Jurkat, Clone E6-1 (cell line): ENCODE measurements at regions not wholly inside any gene's neighbourhood (a gene's known extent, or its start where the extent isn't known, plus 50 kb on each side); places are given as distances from the start of the nearest gene placed in this dataset.

Experiments
- DNase-seq: peaks from one replicate; pipeline ENCODE4 v3.0.0-alpha.2; 2011; ENCODE audit warnings: low read depth, low spot score
- H3K4me3 ChIP-seq: 2 replicates; pipeline ENCODE4 v1.5.1; 2011; ENCODE audit warnings: mild to moderate bottlenecking, low read length, control low read depth, moderate library complexity

DNA sequence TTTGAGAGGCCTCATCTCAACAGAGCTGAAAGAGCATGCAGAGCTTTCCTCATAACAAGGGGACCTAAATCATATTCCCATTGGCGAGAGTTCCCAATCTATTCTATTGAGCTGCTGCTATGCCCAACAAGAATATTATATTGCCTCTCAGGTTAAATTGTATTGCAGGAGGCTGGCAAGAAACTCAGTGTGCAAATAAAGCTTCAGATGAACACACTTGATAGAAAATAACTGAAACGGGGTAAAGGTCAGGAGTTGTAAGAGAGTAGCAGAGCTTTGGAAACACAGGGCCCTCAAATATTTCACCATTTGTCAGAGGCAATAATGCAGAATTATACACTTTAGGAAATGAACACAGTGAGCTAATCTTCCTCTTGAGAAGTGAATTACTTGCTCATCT lies 364.3 kb upstream of the SPTLC3 start:
- DNase-seq: no peak
- no peak overlapping the region for H3K4me3 ChIP-seq

DNA sequence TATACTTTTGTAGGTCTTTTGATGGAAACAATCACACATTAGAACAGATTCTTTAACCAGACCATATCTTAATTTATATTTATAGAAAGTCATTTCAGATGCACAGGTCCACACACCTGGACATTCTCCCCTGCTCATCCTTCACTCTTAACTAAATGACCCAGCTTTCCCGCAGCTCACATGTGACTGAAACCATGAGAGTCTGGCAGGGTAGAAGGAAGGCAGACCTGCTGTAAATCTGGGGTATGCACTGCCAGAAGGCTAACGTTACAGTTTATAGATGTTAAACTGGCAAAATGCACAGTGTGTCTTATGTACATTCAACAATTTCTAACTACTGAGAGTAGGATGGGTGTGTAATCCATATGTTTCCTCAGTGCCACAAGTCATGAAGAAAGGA lies 359.5 kb upstream of the SPTLC3 start:
- H3K4me3 ChIP-seq: no peak overlapping the region
- DNase-seq: no peak

DNA sequence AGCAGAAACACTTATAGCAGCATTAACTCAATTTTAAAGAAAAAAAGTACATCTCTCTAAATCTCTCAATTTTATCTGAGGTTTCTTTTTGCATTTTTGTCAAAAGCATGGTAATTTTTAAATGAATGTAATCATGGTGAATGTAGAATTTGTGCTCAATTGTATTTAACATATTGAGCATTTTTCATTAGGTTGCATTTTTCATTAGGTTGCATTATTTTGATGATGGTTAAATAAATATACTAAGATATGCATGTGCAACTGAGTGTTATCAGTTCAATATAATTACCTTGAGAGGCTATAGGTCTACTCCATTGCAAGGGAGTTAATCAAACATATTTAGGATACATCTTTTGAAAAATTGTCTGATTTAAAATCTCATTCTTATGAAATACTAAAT lies 355.1 kb upstream of the SPTLC3 start:
- no peak overlapping the region for H3K4me3 ChIP-seq
- DNase-seq: no peak

DNA sequence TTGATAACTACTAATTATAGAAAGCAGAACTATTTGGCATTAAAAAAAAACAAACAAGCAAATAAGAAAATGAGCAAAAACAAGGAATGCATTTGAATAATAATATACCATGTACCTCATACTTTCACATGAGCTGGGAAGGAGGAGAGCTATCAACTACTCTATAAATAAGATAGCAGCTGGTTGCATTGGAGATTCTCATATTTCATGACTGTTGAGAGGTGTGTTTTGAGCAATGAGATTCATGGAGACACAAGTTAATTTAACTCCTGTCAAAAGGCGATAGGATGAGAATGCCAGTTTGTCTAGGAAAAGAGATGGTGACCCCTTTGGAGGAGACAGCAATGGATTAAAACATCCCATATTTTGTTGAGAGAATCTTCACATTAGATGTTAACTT lies 348.8 kb upstream of the SPTLC3 start:
- no peak overlapping the region for H3K4me3 ChIP-seq
- no peak for DNase-seq

DNA sequence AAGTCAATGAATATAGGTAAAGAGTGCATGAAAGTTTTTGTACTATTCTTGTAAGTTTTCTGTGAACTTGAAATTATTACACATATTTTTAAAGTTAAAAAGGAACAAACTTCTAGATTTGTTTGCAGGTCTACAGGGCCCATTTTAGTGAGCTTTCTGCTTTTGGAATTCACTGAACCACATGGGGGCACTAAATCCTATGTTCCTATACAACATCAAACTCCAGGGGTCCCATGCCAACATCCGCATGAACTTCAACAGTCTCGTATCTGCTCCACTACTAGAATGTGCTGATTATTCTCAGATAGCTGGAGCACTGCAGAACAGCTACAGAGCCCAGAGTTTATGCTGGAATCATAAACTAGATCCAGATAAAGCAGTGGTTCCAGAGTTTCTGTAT lies 347.9 kb upstream of the SPTLC3 start:
- H3K4me3 ChIP-seq: no peak overlapping the region
- no peak for DNase-seq

DNA sequence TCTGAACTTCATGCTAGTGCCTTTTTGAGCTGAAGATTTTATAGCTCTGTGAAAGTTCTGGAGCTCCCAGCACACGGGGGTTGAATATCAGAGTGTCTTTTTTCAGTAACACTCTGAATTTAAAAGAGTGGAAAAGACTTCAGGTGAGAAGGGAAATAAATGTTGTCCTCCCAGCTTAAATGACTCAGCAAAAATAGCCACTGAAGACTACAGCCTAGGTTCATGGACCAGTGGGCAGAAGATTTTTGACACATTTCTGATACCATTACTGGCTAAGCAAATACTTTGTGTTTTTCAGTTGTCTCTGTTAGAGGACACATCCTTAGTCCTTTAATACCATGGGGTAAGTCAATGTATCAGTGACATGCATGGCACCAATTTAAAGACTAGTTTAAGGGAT lies 338.5 kb upstream of the SPTLC3 start:
- no peak overlapping the region for H3K4me3 ChIP-seq
- no peak for DNase-seq

DNA sequence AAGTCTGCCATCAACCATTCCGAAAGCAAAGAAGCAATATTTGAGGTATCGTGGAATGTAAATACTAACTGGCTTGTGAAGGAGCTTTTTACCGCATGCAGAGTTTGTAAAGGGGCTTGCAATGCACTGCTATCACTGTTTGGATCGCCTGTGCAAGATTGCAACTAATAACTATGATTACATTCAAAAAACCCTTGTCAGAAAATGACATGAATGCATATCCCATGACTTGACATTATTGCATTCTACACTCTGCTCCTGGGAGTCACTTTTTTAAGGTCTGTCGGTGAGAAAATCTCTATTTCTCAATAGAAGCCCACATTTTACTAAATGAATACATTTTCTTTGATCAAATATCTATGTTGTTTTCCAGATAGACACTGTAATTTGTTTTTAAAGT lies 335.4 kb upstream of the SPTLC3 start:
- no peak for DNase-seq

DNA sequence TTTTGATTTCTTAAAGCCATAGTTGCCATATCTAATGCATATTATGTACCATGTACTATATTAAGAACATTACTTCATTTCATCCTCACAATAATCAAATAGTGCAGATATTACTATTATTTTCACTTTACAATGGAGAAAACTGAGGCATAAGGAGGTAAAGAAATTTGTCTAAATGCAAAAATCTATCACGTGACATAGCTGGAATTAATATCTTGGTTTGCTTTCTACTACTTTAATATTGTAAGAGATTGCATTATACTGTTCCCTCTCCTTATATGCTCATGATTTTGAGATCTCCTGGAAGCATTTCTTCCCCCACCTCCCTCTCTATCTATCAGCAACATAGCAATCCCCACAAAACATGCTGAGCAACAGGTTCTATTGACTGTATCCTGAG lies 330.8 kb upstream of the SPTLC3 start:
- H3K4me3 ChIP-seq: no peak overlapping the region
- DNase-seq: no peak

More for the DNA sequence above, 335.4 kb upstream of the SPTLC3 start:
- no peak overlapping the region for H3K4me3 ChIP-seq

DNA sequence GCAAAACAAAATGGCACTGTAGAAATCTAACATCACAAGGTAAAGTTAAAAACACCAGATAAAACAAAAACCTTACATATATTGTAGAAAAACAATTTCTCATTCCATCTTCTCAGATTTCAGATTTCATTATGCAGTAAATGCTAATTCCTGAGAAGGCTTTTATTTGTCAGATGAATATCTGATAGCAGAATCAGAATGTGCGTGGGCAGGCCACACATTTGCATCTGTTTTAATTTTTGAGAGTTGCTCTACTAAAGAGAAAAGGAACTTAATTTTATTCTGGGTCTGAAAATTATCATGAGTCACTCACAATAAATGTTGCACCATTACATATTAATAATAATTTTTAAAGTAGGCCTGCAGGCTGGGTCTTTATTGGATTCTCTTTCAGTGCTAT lies 329.3 kb upstream of the SPTLC3 start:
- no peak for DNase-seq
- H3K4me3 ChIP-seq: no peak overlapping the region

DNA sequence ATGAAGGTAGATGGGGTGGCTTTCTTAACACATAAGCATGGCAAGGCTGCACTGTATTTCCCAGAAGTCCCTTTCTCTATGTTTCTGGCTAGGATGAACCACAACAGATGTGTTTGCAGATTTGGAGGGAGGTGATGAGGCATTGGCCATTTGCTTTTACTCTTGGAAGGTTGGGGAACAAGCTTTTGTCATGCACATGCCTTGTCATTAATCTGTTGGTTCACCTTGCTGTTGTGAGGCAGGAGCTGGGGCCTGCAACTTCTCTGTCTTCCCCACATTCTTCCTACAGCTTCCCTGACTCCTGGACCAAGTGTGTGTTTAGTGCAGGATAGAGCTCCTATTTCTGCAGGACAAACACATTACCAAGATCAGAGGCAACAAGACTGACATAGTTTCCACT lies 326.2 kb upstream of the SPTLC3 start:
- no peak for DNase-seq
- no peak overlapping the region for H3K4me3 ChIP-seq

DNA sequence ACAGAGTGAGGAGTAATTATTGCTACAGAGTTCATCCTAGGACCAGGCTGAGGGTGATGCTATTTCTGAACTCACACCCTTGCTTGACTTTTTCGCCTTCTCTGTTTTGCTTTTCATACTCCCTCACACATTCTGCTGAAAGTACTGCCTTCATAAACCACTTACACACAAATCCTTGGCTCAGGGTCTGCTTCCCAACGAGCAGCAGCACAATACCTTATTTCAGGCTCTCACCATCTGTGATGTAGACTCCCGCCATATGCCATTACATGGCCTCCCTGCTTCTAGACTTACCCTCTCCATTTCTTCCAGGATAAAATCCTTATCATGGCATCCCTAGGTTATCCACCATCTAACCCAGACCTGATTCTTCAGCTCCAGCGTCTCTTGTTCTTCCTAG lies 321.3 kb upstream of the SPTLC3 start:
- DNase-seq: no peak
- H3K4me3 ChIP-seq: no peak overlapping the region

DNA sequence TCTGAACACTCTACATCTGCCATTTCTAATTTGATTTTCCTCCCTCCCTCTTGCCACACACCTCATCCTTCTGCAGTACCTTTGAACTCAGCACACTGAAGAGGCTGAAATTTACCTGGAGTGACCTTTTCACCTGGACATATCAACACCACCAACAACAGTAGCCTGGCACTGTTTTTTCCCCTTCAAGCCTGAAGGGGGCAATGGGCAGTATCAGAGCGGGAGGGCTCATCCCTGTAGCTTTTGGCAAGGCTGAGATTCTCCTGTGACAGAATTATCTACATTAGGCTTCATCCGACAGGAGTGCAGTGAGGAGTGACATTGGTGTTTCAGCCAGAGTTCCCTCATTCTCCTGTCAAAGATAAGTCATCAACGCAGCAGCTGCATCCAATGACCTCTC lies 312.8 kb upstream of the SPTLC3 start:
- no peak overlapping the region for H3K4me3 ChIP-seq
- DNase-seq: no peak

DNA sequence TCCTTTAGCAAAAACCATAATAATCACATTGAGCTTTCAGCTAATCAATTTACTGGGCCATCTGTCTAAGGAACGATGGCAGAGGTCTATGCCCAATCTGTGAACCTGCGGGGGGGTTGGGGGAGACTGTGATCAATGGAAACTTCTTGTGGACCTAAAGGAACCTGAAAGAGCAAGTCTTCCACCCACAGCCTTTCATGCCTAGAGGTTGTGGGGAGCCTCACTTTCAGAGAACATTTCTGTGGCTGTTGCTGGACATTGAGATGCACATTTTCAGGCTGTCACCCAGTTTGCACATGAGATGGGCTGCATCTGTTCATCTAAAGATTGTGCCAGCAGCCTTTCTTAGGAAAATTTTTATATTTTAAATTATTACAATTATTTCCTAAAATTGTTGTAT lies 310.0 kb upstream of the SPTLC3 start:
- DNase-seq: no peak
- H3K4me3 ChIP-seq: no peak overlapping the region

DNA sequence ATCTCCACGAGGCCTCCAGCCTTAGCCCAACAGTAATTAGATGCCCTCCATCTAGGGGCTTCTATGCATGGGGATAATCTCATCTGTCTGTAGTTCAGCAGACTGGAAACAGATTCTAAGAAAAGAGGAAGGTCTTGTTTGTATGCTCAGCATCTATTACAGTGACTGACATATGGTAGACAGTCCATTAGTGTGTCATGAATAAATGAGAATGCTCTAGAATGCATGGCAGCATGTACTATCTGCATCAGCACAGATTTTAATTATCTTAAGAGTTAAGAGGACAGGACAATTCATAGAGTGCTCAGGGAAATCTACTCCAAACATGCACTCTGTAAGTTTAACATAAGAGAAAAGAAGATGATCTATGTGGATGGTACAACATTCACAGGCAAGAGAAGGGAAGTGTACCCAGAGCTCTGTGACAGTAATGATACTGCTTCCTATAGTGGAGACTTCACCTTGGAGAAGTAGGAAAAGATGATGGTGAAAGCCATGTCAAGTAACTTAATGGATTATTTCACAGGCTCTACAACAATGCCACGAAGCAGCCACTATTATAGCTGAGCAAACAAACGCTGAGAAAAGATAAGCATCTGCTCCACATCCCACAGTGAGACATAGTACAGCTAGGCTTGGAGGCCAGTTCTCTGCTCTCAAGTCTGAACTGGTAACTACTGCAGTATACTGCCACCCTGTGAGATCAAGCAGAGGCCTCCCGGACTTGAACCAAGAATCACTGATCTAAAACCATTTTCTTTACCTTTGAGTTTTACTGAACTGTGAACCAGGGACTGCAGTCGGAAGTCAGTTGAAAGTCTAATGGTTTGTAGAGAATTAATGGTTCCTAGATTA lies 309.2 kb upstream of the SPTLC3 start:
- H3K4me3 ChIP-seq: no peak overlapping the region
- DNase-seq: no peak

DNA sequence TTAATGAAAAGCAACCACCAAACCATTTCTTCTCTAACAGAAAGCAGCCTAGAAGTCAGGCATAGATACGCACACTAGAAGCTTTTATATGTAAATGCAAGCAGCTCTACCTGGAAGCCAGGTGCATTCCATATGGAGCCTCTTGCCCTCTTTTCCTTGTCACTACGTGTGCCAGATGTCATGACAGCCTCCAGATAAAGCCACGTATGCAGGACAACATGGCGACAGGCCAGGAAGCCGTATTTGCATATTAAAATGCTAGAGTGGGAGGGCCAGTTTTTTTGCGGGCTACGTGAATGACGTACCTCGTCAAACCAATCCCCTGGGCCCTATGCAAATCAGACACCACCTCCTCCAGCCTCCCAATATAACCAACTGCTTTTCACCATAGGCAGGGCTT lies 308.1 kb upstream of the SPTLC3 start:
- DNase-seq: no peak
- no peak overlapping the region for H3K4me3 ChIP-seq

DNA sequence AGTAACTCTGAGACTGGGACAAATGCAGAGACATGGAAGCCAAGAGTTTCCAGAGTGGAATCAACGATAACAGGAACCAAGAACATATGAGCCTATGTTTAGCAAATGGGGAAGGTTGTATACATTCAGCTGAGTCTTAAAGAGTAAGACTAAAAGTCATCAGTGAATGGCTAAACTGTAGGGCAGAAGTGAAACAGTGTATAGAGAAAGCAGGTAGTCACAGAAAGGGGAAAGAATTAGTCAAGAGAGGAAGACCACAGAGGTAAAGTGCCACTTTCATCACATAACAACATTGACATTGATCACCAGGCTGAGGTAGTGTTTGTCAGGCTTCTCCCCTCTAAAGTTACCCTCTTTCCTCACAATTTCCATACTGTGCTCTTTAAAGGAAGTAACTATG lies 306.5 kb upstream of the SPTLC3 start:
- no peak for DNase-seq
- no peak overlapping the region for H3K4me3 ChIP-seq

DNA sequence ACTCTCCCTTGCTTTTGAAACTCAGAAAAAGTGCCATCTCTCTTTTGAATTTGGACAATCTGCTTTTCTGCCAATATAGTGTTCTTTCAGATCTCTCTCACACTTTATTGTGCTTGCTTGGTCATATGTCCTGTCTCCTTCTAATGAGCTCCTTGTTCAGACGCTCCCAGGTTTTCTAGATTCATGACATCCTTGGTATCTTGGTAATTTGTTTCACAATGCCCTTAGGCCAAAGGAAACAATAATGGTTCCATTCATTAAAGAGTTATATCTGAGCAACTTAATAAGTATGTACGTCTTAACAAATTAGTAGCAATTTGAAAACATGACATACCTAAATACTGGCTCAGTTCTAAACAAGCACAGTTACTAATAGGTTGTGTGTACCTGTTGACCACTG lies 293.4 kb upstream of the SPTLC3 start:
- no peak for DNase-seq
- H3K4me3 ChIP-seq: no peak overlapping the region

DNA sequence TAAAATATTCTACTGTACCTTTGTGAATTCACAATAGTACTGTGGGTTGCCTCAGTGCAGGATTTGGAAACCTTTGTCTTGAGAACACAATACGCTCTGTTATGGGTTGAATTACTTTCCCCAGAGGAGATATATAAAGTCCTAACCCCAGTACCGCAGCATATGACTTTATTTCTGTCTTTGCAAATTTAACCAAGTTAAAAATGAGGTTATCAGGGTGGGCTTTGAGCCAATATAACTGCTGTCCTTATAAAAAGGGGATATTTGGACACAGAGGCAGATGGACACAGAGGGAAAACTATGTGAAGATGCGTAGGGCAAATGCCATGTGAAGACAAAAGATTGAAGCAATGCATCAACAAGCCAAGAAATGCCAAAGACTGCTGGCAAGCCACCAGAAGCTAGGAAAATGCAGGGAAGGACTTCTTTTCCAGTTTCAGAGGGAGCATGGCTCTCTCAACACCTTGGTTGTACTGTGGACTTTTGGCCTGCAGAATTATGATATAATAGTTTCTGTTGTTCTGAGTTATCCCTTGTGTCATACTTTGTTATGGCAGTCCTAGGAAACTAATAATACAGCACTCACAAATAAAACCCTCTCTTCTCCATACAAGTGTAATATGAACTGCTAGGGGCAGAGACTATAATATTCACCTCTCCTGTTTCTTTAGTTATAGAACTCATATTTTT lies 292.6 kb upstream of the SPTLC3 start:
- H3K4me3 ChIP-seq: no peak overlapping the region
- no peak for DNase-seq

DNA sequence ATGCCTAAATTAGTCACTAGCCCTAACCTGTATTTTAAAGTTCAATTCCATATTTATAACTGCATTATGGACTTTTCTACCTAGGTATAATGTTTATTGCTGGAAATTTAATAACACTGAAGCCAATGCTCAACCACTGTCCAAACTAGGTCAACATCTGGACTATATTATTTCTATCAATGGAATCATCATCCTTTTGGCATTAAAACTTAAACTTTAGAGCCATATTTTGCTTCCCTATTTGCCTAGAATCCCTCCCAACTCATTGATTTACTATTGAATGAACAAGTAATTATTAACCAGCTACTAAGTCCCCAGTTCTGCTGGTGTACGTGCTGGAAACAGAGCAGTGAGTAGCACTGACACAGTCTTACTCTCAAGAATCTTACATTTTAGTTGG lies 291.7 kb upstream of the SPTLC3 start:
- no peak for DNase-seq
- no peak overlapping the region for H3K4me3 ChIP-seq

DNA sequence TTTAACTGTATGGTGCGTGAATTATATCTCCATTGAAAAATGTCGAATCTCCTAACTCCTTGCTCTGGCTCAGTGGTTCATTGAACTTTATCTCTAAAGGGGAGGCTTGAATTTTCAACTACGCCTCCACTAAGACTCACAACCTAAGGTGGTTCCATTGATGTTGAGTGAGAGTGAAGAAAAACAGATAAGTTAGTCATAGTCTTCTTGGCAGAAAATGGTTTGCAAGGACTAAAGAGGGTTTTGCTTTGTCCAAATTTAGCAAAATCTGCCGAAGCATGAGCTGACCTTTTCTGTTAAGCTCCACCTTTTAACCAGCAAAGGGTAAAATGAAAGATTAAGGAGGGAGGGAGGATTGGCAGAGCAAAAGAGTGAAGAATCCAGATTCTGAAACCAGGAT lies 290.2 kb upstream of the SPTLC3 start:
- no peak for DNase-seq
- H3K4me3 ChIP-seq: no peak overlapping the region

DNA sequence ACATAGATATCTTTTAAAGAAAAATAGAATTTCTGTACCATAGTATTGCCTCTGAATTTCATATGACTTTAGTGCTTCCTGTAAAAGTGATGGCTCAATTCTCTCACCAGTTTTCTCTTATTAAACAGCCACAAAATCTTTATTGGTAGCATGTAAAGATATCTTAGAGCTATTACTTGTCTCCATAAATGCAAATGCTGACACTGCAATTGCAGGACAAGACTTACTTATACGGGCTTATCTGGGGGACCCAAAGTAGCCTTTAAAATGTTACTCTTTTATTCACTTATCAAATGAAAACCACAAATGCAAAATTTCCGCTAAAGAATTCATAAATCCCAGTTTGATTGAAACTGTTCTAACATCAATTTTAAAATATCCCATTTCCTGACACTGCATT lies 287.1 kb upstream of the SPTLC3 start:
- no peak overlapping the region for H3K4me3 ChIP-seq
- no peak for DNase-seq
